GM12864 (cell line): ENCODE measurements at regions not wholly inside any gene's neighbourhood (a gene's known extent, or its start where the extent isn't known, plus 50 kb on each side); places are given as distances from the start of the nearest gene placed in this dataset.

Experiments used
- DNase-seq: peaks from one replicate; pipeline ENCODE4 v3.0.0-alpha.2; 2011; ENCODE audit warnings: low read depth
- H3K4me3 ChIP-seq: 2 replicates; pipeline ENCODE4 v1.5.1; 2011; ENCODE audit warnings: mild to moderate bottlenecking, low read depth, low read length, control low read depth
- CTCF ChIP-seq: IDR thresholded peaks from 2 replicates; pipeline ENCODE4 v1.5.1; 2011; ENCODE audit warnings: low read depth, mild to moderate bottlenecking, moderate library complexity, low read length, control low read depth, inconsistent platforms; ENCODE audit errors: missing control alignments

GRCh38 chr18:39913672-39914366 is 2041.2 kb upstream of the PIK3C3 start:
- DNase-seq, result no peak
- H3K4me3 ChIP-seq, result no peak overlapping the region
- TF ChIP-seq CTCF, result no peak

- no peak for DNase-seq
- H3K4me3 ChIP-seq, result no peak overlapping the region
- no peak for TF ChIP-seq CTCF
These were observed 2043.3 kb upstream of the PIK3C3 start for GRCh38 chr18:39911716-39912115.

- no peak for DNase-seq
- no peak for TF ChIP-seq CTCF
- no peak overlapping the region for H3K4me3 ChIP-seq
These were observed 2045.3 kb upstream of the PIK3C3 start for GRCh38 chr18:39909706-39910105.

- no peak for DNase-seq
- H3K4me3 ChIP-seq, result no peak overlapping the region
- TF ChIP-seq CTCF, result no peak
These were observed 2068.9 kb upstream of the PIK3C3 start for GRCh38 chr18:39886136-39886535.

GRCh38 chr18:39872651-39873050 is 2082.4 kb upstream of the PIK3C3 start:
- no peak for TF ChIP-seq CTCF
- H3K4me3 ChIP-seq, result no peak overlapping the region
- DNase-seq, result no peak

- no peak for TF ChIP-seq CTCF
- no peak overlapping the region for H3K4me3 ChIP-seq
- DNase-seq, result no peak
These were observed 2083.1 kb upstream of the PIK3C3 start for GRCh38 chr18:39871961-39872360.

GRCh38 chr18:39870591-39870990 is 2084.4 kb upstream of the PIK3C3 start:
- TF ChIP-seq CTCF, result no peak
- no peak overlapping the region for H3K4me3 ChIP-seq
- DNase-seq, result no peak
